ENCODE measurements at regions not wholly inside any gene's neighbourhood (a gene's known extent, or its start where the extent isn't known, plus 50 kb on each side); places are given as distances from the start of the nearest gene placed in this dataset.

GRCh38 chr2:150402953-150403352 lies 84.5 kb downstream of the RND3 start:
- DNase-seq (no peak), ATAC-seq (ENCODE audit: low read depth in 2 of 2) (no peak)
- Histone ChIP-seq H3K4me3 (ENCODE audit: low read depth, low read length) (no peak overlapping the region), H3K4me1 (ENCODE audit: control insufficient read depth, insufficient read depth, low read length, poor library complexity, severe bottlenecking) (no peaks in the 10 kb centered on the region), H3K27ac (ENCODE audit: insufficient read depth, low read length, poor library complexity, severe bottlenecking) (no peak overlapping the region), H3K36me3 (ENCODE audit: control insufficient read depth, insufficient read depth, low read length) (no peaks in the 10 kb centered on the region), H3K27me3 (ENCODE audit: control insufficient read depth, insufficient read depth, low read length) (no peaks in the 10 kb centered on the region), H3K9me3 (ENCODE audit: control insufficient read depth in 2 of 2, low read length in 2 of 2) (no peaks in the 10 kb centered on the region)
- Mint-ChIP-seq H3K36me3 (no peaks in the 10 kb centered on the region), H3K4me3 (no peak overlapping the region), H3K9me3 (peaks cover 0 to 2% (median 0%) of the 10 kb centered on the region in 7 donors), H3K27ac (no peak overlapping the region), H3K4me1 (peaks cover 0 to 5% (median 0%) of the 10 kb centered on the region in 4 donors), H3K27me3 (no peaks in the 10 kb centered on the region)

GRCh38 chr2:150400849-150401248 lies 86.6 kb downstream of the RND3 start:
- Mint-ChIP-seq H3K9me3 (peaks cover 0 to 5% (median 0%) of the 10 kb centered on the region in 7 donors), H3K36me3 (no peaks in the 10 kb centered on the region), H3K27ac (no peak overlapping the region), H3K4me1 (peaks cover 0 to 5% (median 0%) of the 10 kb centered on the region in 4 donors), H3K27me3 (no peaks in the 10 kb centered on the region), H3K4me3 (no peak overlapping the region)
- no peaks in the 10 kb centered on the region for H3K36me3 ChIP-seq (ENCODE audit: control insufficient read depth, insufficient read depth, low read length)
- H3K4me1 ChIP-seq (ENCODE audit: control insufficient read depth, insufficient read depth, low read length, poor library complexity, severe bottlenecking), result no peaks in the 10 kb centered on the region
- H3K4me3 ChIP-seq (ENCODE audit: low read depth, low read length), result no peak overlapping the region
- H3K27ac ChIP-seq (ENCODE audit: insufficient read depth, low read length, poor library complexity, severe bottlenecking), result no peak overlapping the region
- H3K27me3 ChIP-seq (ENCODE audit: control insufficient read depth, insufficient read depth, low read length), result no peaks in the 10 kb centered on the region
- ATAC-seq (ENCODE audit: low read depth in 2 of 2) (no peak), DNase-seq (no peak)
- H3K9me3 ChIP-seq (ENCODE audit: control insufficient read depth in 2 of 2, low read length in 2 of 2), result no peaks in the 10 kb centered on the region

DNA sequence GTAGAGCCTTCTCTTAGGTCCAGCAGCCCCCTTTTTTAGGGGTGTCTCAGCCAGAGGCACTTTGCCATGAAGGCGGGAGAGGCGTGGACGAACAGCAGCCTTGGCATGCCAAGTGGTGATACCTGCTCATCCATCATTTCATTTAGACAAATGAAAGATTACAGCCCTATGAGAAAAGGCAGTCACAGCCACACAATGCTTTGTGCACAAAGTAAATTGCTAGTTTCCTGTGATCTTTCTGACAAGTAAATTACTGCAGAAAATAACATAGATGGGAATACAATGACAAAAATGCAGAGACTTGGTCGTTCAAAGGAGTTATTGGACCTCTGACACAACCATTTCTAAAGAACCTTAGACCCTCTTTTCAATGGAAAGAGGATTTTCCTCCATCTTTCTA lies 94.9 kb downstream of the RND3 start:
- H3K36me3 ChIP-seq (ENCODE audit: control insufficient read depth, insufficient read depth, low read length), result no peaks in the 10 kb centered on the region
- no peak overlapping the region for H3K27ac ChIP-seq (ENCODE audit: insufficient read depth, low read length, poor library complexity, severe bottlenecking)
- no peaks in the 10 kb centered on the region for H3K4me1 Mint-ChIP-seq
- H3K27me3 ChIP-seq (ENCODE audit: control insufficient read depth, insufficient read depth, low read length), result no peaks in the 10 kb centered on the region
- no peak overlapping the region for H3K4me3 ChIP-seq (ENCODE audit: low read depth, low read length)
- H3K4me3 Mint-ChIP-seq, result no peak overlapping the region
- H3K36me3 Mint-ChIP-seq, result no peaks in the 10 kb centered on the region
- no peaks in the 10 kb centered on the region for H3K27me3 Mint-ChIP-seq
- peaks cover 0 to 5% of the 10 kb centered on the region in 2 experiments for H3K9me3 ChIP-seq (ENCODE audit: control insufficient read depth in 2 of 2, low read length in 2 of 2)
- ATAC-seq (ENCODE audit: low read depth in 2 of 2), result no peak
- no peak for DNase-seq
- peaks cover 0 to 9% (median 0%) of the 10 kb centered on the region in 7 donors for H3K9me3 Mint-ChIP-seq
- H3K27ac Mint-ChIP-seq, result no peak overlapping the region
- no peaks in the 10 kb centered on the region for H3K4me1 ChIP-seq (ENCODE audit: control insufficient read depth, insufficient read depth, low read length, poor library complexity, severe bottlenecking)

DNA sequence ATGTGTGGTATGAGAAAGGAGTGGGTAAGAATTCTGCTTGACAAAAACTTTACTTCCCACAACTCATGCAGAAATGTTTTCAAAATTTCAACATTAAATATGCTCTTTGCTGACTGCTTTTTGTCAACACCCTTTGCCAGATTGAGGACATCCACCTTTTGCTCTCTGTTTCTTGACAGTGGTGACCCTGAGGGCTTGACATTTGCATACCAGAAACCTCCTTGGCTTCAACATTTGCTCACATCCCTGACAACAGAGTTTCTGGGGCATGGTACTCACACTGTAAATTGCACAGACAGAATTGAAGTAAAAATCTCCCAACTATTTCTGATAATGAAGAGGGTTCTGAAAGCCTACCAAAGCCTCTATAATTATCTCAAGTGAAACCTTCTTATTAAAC lies 95.7 kb downstream of the RND3 start:
- ATAC-seq (ENCODE audit: low read depth in 2 of 2), result no peak

DNA sequence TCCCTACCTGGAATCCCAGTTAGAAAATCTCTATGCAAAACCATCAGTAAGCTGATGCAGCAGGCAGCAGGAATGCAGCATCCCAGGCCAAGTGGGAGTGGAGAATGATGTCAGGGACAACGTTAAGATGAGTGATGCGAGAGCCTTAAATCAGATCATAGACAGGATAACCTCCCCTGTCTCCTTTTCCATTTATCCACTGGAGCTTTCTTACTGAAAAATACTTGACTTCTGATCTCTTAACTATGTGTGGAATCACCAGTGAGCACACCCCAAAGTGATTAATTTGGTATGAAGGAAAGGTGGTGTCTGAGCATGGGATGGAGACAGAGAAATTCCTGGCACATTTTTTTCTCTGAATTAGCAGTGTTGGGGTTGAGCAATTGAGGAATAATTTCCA lies 98.0 kb downstream of the RND3 start:
- no peaks in the 10 kb centered on the region for H3K27me3 Mint-ChIP-seq
- H3K27me3 ChIP-seq (ENCODE audit: control insufficient read depth, insufficient read depth, low read length), result no peaks in the 10 kb centered on the region
- no peaks in the 10 kb centered on the region for H3K4me1 Mint-ChIP-seq
- H3K4me3 Mint-ChIP-seq, result no peak overlapping the region
- no peak for DNase-seq
- no peaks in the 10 kb centered on the region for H3K36me3 ChIP-seq (ENCODE audit: control insufficient read depth, insufficient read depth, low read length)
- no peaks in the 10 kb centered on the region for H3K36me3 Mint-ChIP-seq
- H3K27ac Mint-ChIP-seq, result no peak overlapping the region
- no peak overlapping the region for H3K27ac ChIP-seq (ENCODE audit: insufficient read depth, low read length, poor library complexity, severe bottlenecking)
- H3K4me1 ChIP-seq (ENCODE audit: control insufficient read depth, insufficient read depth, low read length, poor library complexity, severe bottlenecking), result no peaks in the 10 kb centered on the region
- no peak for ATAC-seq (ENCODE audit: low read depth in 2 of 2)
- H3K4me3 ChIP-seq (ENCODE audit: low read depth, low read length), result no peak overlapping the region
- H3K9me3 Mint-ChIP-seq, result peaks cover 0 to 7% (median 4%) of the 10 kb centered on the region in 7 donors
- peaks cover 5 to 15% of the 10 kb centered on the region in 2 experiments for H3K9me3 ChIP-seq (ENCODE audit: control insufficient read depth in 2 of 2, low read length in 2 of 2)

More for the DNA sequence above, 95.7 kb downstream of the RND3 start:
- no peak overlapping the region for H3K4me3 Mint-ChIP-seq
- DNase-seq, result no peak
- Histone ChIP-seq H3K36me3 (ENCODE audit: control insufficient read depth, insufficient read depth, low read length) (no peaks in the 10 kb centered on the region), H3K27me3 (ENCODE audit: control insufficient read depth, insufficient read depth, low read length) (no peaks in the 10 kb centered on the region), H3K27ac (ENCODE audit: insufficient read depth, low read length, poor library complexity, severe bottlenecking) (no peak overlapping the region), H3K4me3 (ENCODE audit: low read depth, low read length) (no peak overlapping the region), H3K4me1 (ENCODE audit: control insufficient read depth, insufficient read depth, low read length, poor library complexity, severe bottlenecking) (no peaks in the 10 kb centered on the region), H3K9me3 (ENCODE audit: control insufficient read depth in 2 of 2, low read length in 2 of 2) (peaks cover 0 to 10% of the 10 kb centered on the region in 2 experiments)
- peaks cover 0 to 7% (median 0%) of the 10 kb centered on the region in 7 donors for H3K9me3 Mint-ChIP-seq
- H3K4me1 Mint-ChIP-seq, result no peaks in the 10 kb centered on the region
- H3K27me3 Mint-ChIP-seq, result no peaks in the 10 kb centered on the region
- no peaks in the 10 kb centered on the region for H3K36me3 Mint-ChIP-seq
- no peak overlapping the region for H3K27ac Mint-ChIP-seq

DNA sequence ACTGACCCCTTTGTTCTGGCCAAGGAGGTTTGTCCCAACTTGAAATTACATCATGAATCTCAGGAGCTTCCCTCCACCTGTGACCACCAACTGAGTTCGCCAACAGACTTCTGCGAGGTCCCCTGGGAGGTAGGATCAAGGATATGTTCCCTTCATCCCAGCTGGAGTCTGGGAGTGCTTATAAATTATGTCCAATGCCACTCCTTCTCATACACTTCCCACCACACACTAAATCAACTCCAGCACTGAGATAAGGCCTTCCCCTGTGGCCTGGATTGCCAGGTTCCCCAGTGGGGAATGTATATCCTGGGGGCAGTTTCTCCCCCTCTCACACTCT lies 99.2 kb downstream of the RND3 start:
- Mint-ChIP-seq H3K27ac (no peak overlapping the region), H3K27me3 (no peaks in the 10 kb centered on the region)
- no peak overlapping the region for H3K4me3 ChIP-seq (ENCODE audit: low read depth, low read length)

GRCh38 chr2:150387586-150388288 lies 99.7 kb downstream of the RND3 start:
- ATAC-seq (ENCODE audit: low read depth in 2 of 2) (no peak), DNase-seq (no peak)
- Histone ChIP-seq H3K27me3 (ENCODE audit: control insufficient read depth, insufficient read depth, low read length) (no peaks in the 10 kb centered on the region), H3K27ac (ENCODE audit: insufficient read depth, low read length, poor library complexity, severe bottlenecking) (no peak overlapping the region), H3K36me3 (ENCODE audit: control insufficient read depth, insufficient read depth, low read length) (no peaks in the 10 kb centered on the region), H3K4me3 (ENCODE audit: low read depth, low read length) (no peak overlapping the region), H3K9me3 (ENCODE audit: control insufficient read depth in 2 of 2, low read length in 2 of 2) (peaks cover 5 to 15% of the 10 kb centered on the region in 2 experiments), H3K4me1 (ENCODE audit: control insufficient read depth, insufficient read depth, low read length, poor library complexity, severe bottlenecking) (no peaks in the 10 kb centered on the region)
- no peaks in the 10 kb centered on the region for H3K4me1 Mint-ChIP-seq
- no peaks in the 10 kb centered on the region for H3K27me3 Mint-ChIP-seq
- H3K4me3 Mint-ChIP-seq, result no peak overlapping the region
- H3K9me3 Mint-ChIP-seq, result peaks cover 0 to 15% (median 7%) of the 10 kb centered on the region in 7 donors
- H3K36me3 Mint-ChIP-seq, result no peaks in the 10 kb centered on the region
- no peak overlapping the region for H3K27ac Mint-ChIP-seq

More for the DNA sequence above, 99.2 kb downstream of the RND3 start:
- Histone ChIP-seq H3K4me1 (ENCODE audit: control insufficient read depth, insufficient read depth, low read length, poor library complexity, severe bottlenecking) (no peaks in the 10 kb centered on the region), H3K27ac (ENCODE audit: insufficient read depth, low read length, poor library complexity, severe bottlenecking) (no peak overlapping the region), H3K9me3 (ENCODE audit: control insufficient read depth in 2 of 2, low read length in 2 of 2) (peaks cover 5 to 15% of the 10 kb centered on the region in 2 experiments), H3K36me3 (ENCODE audit: control insufficient read depth, insufficient read depth, low read length) (no peaks in the 10 kb centered on the region), H3K27me3 (ENCODE audit: control insufficient read depth, insufficient read depth, low read length) (no peaks in the 10 kb centered on the region)
- H3K4me1 Mint-ChIP-seq, result no peaks in the 10 kb centered on the region
- ATAC-seq (ENCODE audit: low read depth in 2 of 2) (no peak), DNase-seq (no peak)
- no peaks in the 10 kb centered on the region for H3K36me3 Mint-ChIP-seq
- no peak overlapping the region for H3K4me3 Mint-ChIP-seq
- H3K9me3 Mint-ChIP-seq, result peaks cover 0 to 10% (median 6%) of the 10 kb centered on the region in 7 donors

GRCh38 chr2:150385211-150385610 lies 102.3 kb downstream of the RND3 start:
- Histone ChIP-seq H3K4me3 (ENCODE audit: low read depth, low read length) (no peak overlapping the region), H3K27me3 (ENCODE audit: control insufficient read depth, insufficient read depth, low read length) (no peaks in the 10 kb centered on the region), H3K4me1 (ENCODE audit: control insufficient read depth, insufficient read depth, low read length, poor library complexity, severe bottlenecking) (no peaks in the 10 kb centered on the region), H3K9me3 (ENCODE audit: control insufficient read depth in 2 of 2, low read length in 2 of 2) (peaks cover 5 to 15% of the 10 kb centered on the region in 2 experiments), H3K27ac (ENCODE audit: insufficient read depth, low read length, poor library complexity, severe bottlenecking) (no peak overlapping the region), H3K36me3 (ENCODE audit: control insufficient read depth, insufficient read depth, low read length) (no peaks in the 10 kb centered on the region)
- ATAC-seq (ENCODE audit: low read depth in 2 of 2), result no peak
- H3K27me3 Mint-ChIP-seq, result no peaks in the 10 kb centered on the region
- no peak overlapping the region for H3K4me3 Mint-ChIP-seq
- DNase-seq, result no peak
- peaks cover 2 to 21% (median 4%) of the 10 kb centered on the region in 7 donors for H3K9me3 Mint-ChIP-seq
- no peaks in the 10 kb centered on the region for H3K4me1 Mint-ChIP-seq
- no peak overlapping the region for H3K27ac Mint-ChIP-seq
- no peaks in the 10 kb centered on the region for H3K36me3 Mint-ChIP-seq
